ENCODE measurements at regions not wholly inside any gene's neighbourhood (a gene's known extent, or its start where the extent isn't known, plus 50 kb on each side); places are given as distances from the start of the nearest gene placed in this dataset.
A peak's percentile ranks its signal among the peaks of the same experiment; 100 is the strongest.

- Mint-ChIP-seq H3K4me1 (peaks cover 4% of the 10 kb centered on the region), H3K4me3 (peak overlapping the region; percentile 48), H3K27ac (ENCODE audit: unreplicated experiment) (peak overlapping the region; percentile 51), H3K9me3 (no peaks in the 10 kb centered on the region), H3K27me3 (ENCODE audit: low read depth) (no peaks in the 10 kb centered on the region), H3K36me3 (ENCODE audit: low read depth) (no peaks in the 10 kb centered on the region)
- peak; percentile 97 for TF ChIP-seq CTCF (conservative IDR thresholded peaks at IDR 0.05)
- DNase-seq (ENCODE audit: low read depth, low spot score) = peak; percentile 65
These were observed 147.8 kb upstream of the ERBB4 start for GRCh38 chr2:212686285-212686895.

GRCh38 chr2:212683346-212684097 is 144.9 kb upstream of the ERBB4 start:
- Mint-ChIP-seq H3K4me1 (peaks cover 4% of the 10 kb centered on the region), H3K36me3 (ENCODE audit: low read depth) (no peaks in the 10 kb centered on the region), H3K27ac (ENCODE audit: unreplicated experiment) (no peak overlapping the region), H3K4me3 (no peak overlapping the region), H3K9me3 (no peaks in the 10 kb centered on the region), H3K27me3 (ENCODE audit: low read depth) (no peaks in the 10 kb centered on the region)
- DNase-seq (ENCODE audit: low read depth, low spot score) = no peak
- no peak for TF ChIP-seq CTCF (conservative IDR thresholded peaks at IDR 0.05)

GRCh38 chr2:212682937-212683336 is 144.3 kb upstream of the ERBB4 start:
- no peak for DNase-seq (ENCODE audit: low read depth, low spot score)
- Mint-ChIP-seq H3K27me3 (ENCODE audit: low read depth) (no peaks in the 10 kb centered on the region), H3K27ac (ENCODE audit: unreplicated experiment) (no peak overlapping the region), H3K4me3 (no peak overlapping the region), H3K36me3 (ENCODE audit: low read depth) (no peaks in the 10 kb centered on the region), H3K9me3 (no peaks in the 10 kb centered on the region), H3K4me1 (peaks cover 4% of the 10 kb centered on the region)
- TF ChIP-seq CTCF (conservative IDR thresholded peaks at IDR 0.05) = no peak

GRCh38 chr2:212677466-212677865 is 138.9 kb upstream of the ERBB4 start:
- Mint-ChIP-seq H3K27me3 (ENCODE audit: low read depth) (no peaks in the 10 kb centered on the region), H3K27ac (ENCODE audit: unreplicated experiment) (no peak overlapping the region), H3K36me3 (ENCODE audit: low read depth) (no peaks in the 10 kb centered on the region), H3K4me3 (no peak overlapping the region), H3K4me1 (no peaks in the 10 kb centered on the region), H3K9me3 (peaks cover 3% of the 10 kb centered on the region)
- no peak for DNase-seq (ENCODE audit: low read depth, low spot score)
- TF ChIP-seq CTCF (conservative IDR thresholded peaks at IDR 0.05) = no peak

GRCh38 chr2:212672186-212672585 is 133.6 kb upstream of the ERBB4 start:
- Mint-ChIP-seq H3K27me3 (ENCODE audit: low read depth) (no peaks in the 10 kb centered on the region), H3K4me1 (peaks cover 6% of the 10 kb centered on the region), H3K36me3 (ENCODE audit: low read depth) (no peaks in the 10 kb centered on the region), H3K4me3 (no peak overlapping the region), H3K27ac (ENCODE audit: unreplicated experiment) (no peak overlapping the region), H3K9me3 (peaks cover 6% of the 10 kb centered on the region)
- no peak for DNase-seq (ENCODE audit: low read depth, low spot score)
- no peak for TF ChIP-seq CTCF (conservative IDR thresholded peaks at IDR 0.05)

Measured in neural crest cell (in vitro differentiated cells).